ENCODE measurements at regions not wholly inside any gene's neighbourhood (a gene's known extent, or its start where the extent isn't known, plus 50 kb on each side); places are given as distances from the start of the nearest gene placed in this dataset.

DNA sequence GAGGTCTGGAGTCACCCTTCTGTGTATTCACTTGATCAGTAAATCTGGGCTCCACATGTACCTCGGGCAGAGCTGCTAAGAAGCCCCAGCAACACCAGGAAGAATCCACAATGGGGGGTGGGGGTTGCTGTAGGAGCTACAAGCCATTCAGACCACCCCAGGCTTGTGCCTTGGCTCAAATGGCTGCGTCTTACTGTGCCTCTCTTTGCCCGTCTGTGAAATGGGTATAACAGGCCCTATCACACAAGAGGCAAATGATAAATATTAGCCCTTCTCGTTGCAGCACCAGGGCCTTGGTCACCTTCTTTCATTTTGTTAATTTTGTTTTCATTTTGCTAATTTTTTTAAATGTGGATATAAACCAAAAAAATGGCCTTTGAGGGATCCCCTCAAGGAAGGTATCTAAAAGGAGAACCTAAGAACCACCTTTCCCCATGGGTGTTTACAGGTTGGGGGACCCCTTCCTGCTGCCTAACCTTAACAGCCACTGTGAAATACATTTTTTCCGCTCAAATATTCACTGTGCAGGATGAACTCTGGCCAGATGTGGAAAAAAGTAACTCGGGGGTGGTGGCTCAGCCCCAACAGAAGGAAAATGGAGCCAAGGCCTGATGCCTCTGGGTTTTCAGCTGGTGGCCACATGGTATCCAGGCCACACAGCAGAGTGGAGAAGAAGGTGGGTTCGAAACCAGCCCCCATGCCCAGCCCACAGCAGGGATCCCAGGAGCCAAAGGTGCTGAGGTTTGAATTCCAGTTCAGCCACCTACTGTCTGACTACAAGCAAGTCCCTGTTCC, 284.0 kb downstream of the MN1 start:
- TF ChIP-seq, protein P1, sequence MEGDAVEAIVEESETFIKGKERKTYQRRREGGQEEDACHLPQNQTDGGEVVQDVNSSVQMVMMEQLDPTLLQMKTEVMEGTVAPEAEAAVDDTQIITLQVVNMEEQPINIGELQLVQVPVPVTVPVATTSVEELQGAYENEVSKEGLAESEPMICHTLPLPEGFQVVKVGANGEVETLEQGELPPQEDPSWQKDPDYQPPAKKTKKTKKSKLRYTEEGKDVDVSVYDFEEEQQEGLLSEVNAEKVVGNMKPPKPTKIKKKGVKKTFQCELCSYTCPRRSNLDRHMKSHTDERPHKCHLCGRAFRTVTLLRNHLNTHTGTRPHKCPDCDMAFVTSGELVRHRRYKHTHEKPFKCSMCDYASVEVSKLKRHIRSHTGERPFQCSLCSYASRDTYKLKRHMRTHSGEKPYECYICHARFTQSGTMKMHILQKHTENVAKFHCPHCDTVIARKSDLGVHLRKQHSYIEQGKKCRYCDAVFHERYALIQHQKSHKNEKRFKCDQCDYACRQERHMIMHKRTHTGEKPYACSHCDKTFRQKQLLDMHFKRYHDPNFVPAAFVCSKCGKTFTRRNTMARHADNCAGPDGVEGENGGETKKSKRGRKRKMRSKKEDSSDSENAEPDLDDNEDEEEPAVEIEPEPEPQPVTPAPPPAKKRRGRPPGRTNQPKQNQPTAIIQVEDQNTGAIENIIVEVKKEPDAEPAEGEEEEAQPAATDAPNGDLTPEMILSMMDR (IDR thresholded peaks at IDR 0.05; ENCODE audit: low read length) = no peak
- TF ChIP-seq EZH2 (optimal IDR thresholded peaks at IDR 0.05; ENCODE audit: low read depth, low read length) = no peak
- no peak for TF ChIP-seq EZH2phosphoT487 (IDR thresholded peaks at IDR 0.05; ENCODE audit: low read length)

All from MM.1S (cell line).